VCaP (cell line): ENCODE measurements at regions not wholly inside any gene's neighbourhood (a gene's known extent, or its start where the extent isn't known, plus 50 kb on each side); places are given as distances from the start of the nearest gene placed in this dataset.

Experiments used
- H3K27ac ChIP-seq: fragments of 450-650 bp; 2 replicates; pipeline ENCODE4 v1.5.1; 2017
- TF ChIP-seq, protein P1 (sequence below): fragments of 450-650 bp; conservative IDR thresholded peaks from 2 replicates; pipeline ENCODE4 v1.5.1; 2017; ENCODE audit warnings: mild to moderate bottlenecking, moderate library complexity

DNA sequence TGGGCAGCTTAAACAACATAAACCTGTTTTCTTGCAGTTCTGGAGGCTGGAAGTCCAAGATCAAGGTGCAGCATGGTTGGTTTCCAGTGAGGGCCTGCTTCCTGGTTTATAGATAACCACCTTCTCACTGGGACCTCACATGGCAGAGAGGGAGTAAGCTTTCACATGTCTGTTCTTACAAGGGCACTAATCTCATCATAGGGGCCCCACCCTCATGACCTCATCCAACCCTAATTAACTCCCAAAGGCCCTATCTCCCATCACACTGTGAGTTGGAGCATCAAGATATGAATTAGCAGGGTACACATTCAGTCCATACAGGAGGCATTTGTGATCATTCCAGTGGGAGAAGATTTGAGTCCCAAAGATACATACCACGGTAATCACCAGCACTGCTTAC, 50.5 kb upstream of the GRIN2A start:
- no peak overlapping the region for H3K27ac ChIP-seq
- TF ChIP-seq, protein P1, sequence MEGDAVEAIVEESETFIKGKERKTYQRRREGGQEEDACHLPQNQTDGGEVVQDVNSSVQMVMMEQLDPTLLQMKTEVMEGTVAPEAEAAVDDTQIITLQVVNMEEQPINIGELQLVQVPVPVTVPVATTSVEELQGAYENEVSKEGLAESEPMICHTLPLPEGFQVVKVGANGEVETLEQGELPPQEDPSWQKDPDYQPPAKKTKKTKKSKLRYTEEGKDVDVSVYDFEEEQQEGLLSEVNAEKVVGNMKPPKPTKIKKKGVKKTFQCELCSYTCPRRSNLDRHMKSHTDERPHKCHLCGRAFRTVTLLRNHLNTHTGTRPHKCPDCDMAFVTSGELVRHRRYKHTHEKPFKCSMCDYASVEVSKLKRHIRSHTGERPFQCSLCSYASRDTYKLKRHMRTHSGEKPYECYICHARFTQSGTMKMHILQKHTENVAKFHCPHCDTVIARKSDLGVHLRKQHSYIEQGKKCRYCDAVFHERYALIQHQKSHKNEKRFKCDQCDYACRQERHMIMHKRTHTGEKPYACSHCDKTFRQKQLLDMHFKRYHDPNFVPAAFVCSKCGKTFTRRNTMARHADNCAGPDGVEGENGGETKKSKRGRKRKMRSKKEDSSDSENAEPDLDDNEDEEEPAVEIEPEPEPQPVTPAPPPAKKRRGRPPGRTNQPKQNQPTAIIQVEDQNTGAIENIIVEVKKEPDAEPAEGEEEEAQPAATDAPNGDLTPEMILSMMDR = no peak

DNA sequence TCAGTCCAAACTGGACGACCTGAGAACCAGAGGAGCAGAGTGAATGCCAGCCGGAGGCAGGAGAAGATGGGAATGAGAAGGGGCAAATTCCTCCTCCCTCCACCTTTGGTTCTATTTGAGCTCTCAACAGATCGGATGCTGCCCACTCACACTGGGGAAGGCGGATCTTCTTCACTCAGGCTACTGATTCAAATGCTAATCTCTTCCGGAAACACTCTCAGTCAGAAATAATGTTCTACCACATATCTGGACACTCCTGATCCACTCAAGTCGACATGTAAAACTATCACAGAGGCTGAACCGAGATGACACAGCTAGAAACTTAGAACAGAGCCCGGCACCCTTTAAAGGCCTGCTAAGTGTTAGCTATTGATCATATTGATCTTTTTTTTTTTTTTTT, 57.4 kb upstream of the GRIN2A start:
- TF ChIP-seq, protein P1 = no peak
- no peak overlapping the region for H3K27ac ChIP-seq

DNA sequence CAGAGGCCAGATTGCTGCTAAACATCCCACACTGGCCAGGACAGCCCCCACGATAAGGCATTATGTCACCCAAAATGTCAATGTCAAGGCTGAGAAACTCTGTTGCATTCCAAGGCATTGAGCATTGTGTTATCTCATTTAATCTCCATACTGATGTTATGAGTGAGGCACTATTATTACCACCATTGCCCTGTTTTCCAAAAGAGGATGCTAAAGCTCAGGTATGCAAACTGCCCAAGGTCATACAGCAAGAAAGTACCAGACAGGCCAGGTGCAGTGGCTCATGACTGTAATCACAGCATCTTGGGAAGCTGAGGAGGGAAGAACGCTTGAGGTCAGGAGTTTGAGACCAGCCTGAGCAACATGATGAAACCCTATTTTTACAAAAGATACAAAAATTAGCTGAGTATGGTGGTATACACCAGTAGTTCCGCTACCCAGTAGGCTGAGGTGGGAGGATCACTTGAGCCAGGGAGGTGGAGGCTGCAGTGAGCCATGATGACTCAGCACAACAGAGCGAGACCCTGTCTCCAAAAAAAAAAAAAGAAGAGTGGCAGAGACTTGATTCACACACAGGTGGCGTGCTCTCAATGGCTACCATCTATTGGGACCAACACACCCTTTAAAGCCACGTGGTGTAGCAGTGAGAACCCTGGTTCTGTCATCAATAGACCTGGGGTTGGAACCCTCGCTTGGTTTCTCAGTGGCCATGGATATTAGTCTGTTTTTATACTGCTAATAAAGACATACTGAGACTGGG, 58.8 kb upstream of the GRIN2A start:
- TF ChIP-seq, protein P1 = no peak
- H3K27ac ChIP-seq = no peak overlapping the region

DNA sequence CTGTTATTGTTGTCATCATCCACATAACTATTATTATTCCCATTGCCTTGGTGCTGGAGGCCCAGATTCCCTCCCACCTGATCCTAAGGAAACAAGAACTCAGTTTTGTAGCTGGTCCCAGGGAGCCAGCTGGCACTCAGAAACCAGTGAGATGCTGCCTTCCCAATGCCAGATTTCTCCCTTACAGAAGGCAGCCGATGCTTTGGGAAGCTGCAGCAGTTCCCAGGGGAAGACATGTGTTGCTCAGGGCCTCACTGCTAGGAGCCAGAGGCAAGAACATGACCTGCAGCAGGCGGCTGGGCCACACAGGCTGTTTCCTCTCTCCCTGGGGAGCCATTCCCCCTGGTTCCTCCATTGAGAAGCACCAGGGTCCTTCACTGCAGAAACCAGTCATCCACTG, 59.9 kb upstream of the GRIN2A start:
- TF ChIP-seq, protein P1 = no peak
- H3K27ac ChIP-seq = no peak overlapping the region

DNA sequence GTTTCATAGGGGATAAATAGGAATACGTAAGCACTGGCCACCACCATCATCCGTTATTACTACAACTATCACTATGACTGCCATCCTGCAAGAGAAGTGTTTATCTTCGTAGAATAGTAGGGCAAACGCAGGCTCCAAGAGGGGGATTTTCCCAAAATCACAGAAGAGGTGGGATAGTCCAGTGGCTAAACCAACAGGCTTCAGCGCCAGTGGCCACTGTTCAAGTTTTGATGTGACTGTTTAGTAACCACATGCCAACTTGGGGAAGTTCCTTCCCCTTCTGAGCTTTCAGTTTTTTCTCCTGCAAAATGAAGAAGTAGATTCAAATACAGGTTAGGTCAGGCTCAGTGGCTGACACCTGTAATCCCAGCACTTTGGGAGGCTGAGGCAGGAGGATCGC, 60.7 kb upstream of the GRIN2A start:
- H3K27ac ChIP-seq = no peak overlapping the region
- TF ChIP-seq, protein P1 = no peak

DNA sequence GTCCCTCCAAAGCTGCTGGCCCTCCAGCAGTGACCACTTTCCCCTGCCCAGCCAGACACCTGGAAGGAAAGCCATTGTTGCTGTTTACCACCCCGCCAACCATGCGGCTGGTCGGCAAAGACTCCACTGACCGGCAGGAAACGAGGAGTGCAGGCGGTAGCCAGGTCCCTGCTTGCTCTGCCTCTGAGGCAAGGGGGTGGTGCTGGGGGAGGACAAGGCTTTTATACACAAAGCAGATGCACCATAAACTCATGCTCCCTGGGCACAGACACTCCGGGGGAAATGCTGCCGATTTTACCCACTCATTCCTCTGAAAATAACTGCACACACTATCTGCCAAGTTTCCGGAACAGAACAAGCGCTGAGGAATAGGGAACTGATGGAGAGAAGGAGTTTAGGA, 62.8 kb upstream of the GRIN2A start:
- TF ChIP-seq, protein P1 = no peak
- no peak overlapping the region for H3K27ac ChIP-seq

DNA sequence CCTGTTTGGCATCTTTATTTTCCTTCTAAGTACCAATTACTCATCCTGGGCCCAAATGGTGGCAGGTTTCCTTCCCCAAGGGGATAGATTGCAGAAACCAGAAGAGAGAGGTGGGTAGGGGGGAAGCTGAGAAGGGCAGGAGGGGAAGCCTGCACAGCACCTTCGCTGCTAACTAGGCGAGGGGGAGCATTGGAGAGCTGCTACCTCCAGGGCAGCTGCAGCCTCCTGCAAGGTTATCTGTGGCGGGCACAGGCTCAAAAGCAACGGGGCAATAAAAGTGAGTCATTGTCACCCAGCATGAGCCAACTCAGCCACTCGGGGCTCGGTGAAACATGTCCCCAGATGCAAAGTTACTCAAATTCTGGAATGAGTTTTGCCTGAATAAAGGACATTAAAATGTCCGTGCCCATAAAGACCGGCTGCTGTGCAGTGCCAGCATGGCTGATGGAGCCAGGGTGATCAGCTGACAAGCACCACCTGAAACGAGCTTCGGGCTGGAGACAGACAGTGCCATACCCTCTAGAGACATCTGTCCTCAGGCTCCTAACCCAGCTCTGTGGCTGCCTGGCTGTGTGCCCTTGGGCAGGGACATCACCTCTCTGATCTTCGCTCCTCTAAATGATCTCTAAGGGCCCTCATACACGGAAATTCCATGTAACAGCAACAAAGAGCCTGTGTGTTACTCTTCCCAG, 68.1 kb upstream of the GRIN2A start:
- TF ChIP-seq, protein P1 = no peak

More for the DNA sequence above, 68.1 kb upstream of the GRIN2A start:
- H3K27ac ChIP-seq = no peak overlapping the region
